K562 (cell line): ENCODE measurements at regions not wholly inside any gene's neighbourhood (a gene's known extent, or its start where the extent isn't known, plus 50 kb on each side); places are given as distances from the start of the nearest gene placed in this dataset.

Source experiments
- ATAC-seq: fragments of 200-7000 bp; cut with Tn5 transposase; 3 replicates; pipeline ENCODE4 v1.9.1; 2020; ENCODE audit warnings: moderate library complexity
- BruUV-seq: library from RNA; stranded (reverse); fragments of 400-500 nt; replicated peaks from 2 replicates; lab custom pipeline; 2021; lab: Mats Ljungman, UMichigan
- CTCF ChIA-PET: fragments of 300-600 bp; formaldehyde crosslinking; extraction: SDS; loops from one replicate; lab custom pipeline; 2021; ENCODE audit warnings: low intra/inter-chr PET ratio; lab: Yijun Ruan, JAX
- POLR2A ChIA-PET: fragments of 300-600, 350-650 bp; sonication (Branson Sonifier 250); formaldehyde crosslinking; extraction: SDS; loops from one replicate; lab custom pipeline; 2021; ENCODE audit warnings: antibody characterized with exemption, inconsistent platforms; lab: Yijun Ruan, JAX
- DNase-seq, 4 experiments: peaks; one replicate each; pipeline versions ENCODE4 v3.0.0 to v3.0.0-alpha.2; 2011 to 2018; ENCODE audit warnings: low spot score in 3 of 4, mixed read lengths in 3 of 4; ENCODE audit errors: extremely low read depth in 1 of 4
- FAIRE-seq: peaks from 2 replicates; lab custom pipeline; 2011; peaks lifted over from hg19 to GRCh38; lab: Jason Lieb, UNC
- H2AFZ ChIP-seq: 2 replicates; pipeline ENCODE4 v1.6.0; 2011; ENCODE audit warnings: low read depth, low read length, control low read depth, inconsistent platforms
- H3K27ac ChIP-seq: fragments of 200-600 bp; 3 replicates; pipeline ENCODE4 v1.8.0; 2011; ENCODE audit warnings: low read depth, mild to moderate bottlenecking, control low read depth, inconsistent platforms, low read length, moderate library complexity, mixed read lengths; ENCODE audit errors: extremely low read depth
- H3K27me3 ChIP-seq, 2 experiments: fragments of 300-600 bp in 1 of 2; 2 replicates in 1 of 2; 3 replicates in 1 of 2; pipeline versions ENCODE4 v1.6.0 to v1.8.0; 2011; ENCODE audit warnings: inconsistent platforms in 2 of 2, low read length in 2 of 2, mild to moderate bottlenecking in 1 of 2, mixed read lengths in 1 of 2, moderate library complexity in 1 of 2; ENCODE audit not compliant: control insufficient read depth in 2 of 2, insufficient read depth in 2 of 2
- H3K36me3 ChIP-seq: fragments of 300-600 bp; 3 replicates; pipeline ENCODE4 v1.8.0; 2011; ENCODE audit warnings: mild to moderate bottlenecking, low read length, inconsistent platforms; ENCODE audit not compliant: control insufficient read depth, insufficient read depth
- H3K4me1 ChIP-seq, 2 experiments: fragments of 200-600 bp in 1 of 2; replicated peaks in 1 of 2; 2 replicates in 1 of 2; 3 replicates in 1 of 2; pipeline versions ENCODE4 v1.5.1 to v1.8.0; 2011; ENCODE audit warnings: inconsistent platforms in 2 of 2, low read length in 2 of 2, mild to moderate bottlenecking in 1 of 2, mixed read lengths in 1 of 2, moderate library complexity in 1 of 2; ENCODE audit not compliant: control insufficient read depth in 2 of 2, insufficient read depth in 2 of 2
- H3K4me2 ChIP-seq: 2 replicates; pipeline ENCODE4 v1.6.1; 2011; ENCODE audit warnings: low read length, control low read depth, inconsistent platforms, mixed read lengths; ENCODE audit not compliant: insufficient read depth
- H3K4me3 ChIP-seq: fragments of 200-600 bp; sonication (generic), shearing (Covaris generic); 2 replicates; pipeline ENCODE4 v1.5.1; 2016; ENCODE audit warnings: control low read depth, inconsistent platforms
- H3K79me2 ChIP-seq: fragments of 200-600 bp; 3 replicates; pipeline ENCODE4 v1.8.0; 2011; ENCODE audit warnings: low read length, inconsistent platforms; ENCODE audit not compliant: control insufficient read depth, insufficient read depth
- H3K9ac ChIP-seq, 2 experiments: 2 replicates each; pipeline versions ENCODE4 v1.6.0 to v1.6.1; 2011; ENCODE audit warnings: low read depth in 2 of 2, low read length in 2 of 2, control low read depth in 1 of 2, inconsistent platforms in 1 of 2, mild to moderate bottlenecking in 1 of 2, mixed read lengths in 1 of 2; ENCODE audit not compliant: insufficient read depth in 1 of 2
- H3K9me1 ChIP-seq: one replicate; pipeline ENCODE4 v1.6.0; 2011; ENCODE audit warnings: inconsistent platforms, mild to moderate bottlenecking, low read length, moderate library complexity; ENCODE audit not compliant: control insufficient read depth, insufficient read depth
- H3K9me3 ChIP-seq: replicated peaks from 2 replicates; pipeline ENCODE4 v1.5.1; 2011; ENCODE audit warnings: low read depth, low read length, inconsistent platforms; ENCODE audit not compliant: control insufficient read depth, insufficient read depth
- H4K20me1 ChIP-seq: replicated peaks from 2 replicates; pipeline ENCODE4 v1.6.1; 2011; ENCODE audit warnings: low read length, inconsistent platforms, mixed read lengths; ENCODE audit not compliant: control insufficient read depth, insufficient read depth
- CC2D1A ChIP-seq: fragments of 450-650 bp; IDR thresholded peaks from 2 replicates; pipeline ENCODE4 v1.6.1; 2017; ENCODE audit warnings: mild to moderate bottlenecking
- HDAC1 ChIP-seq, 2 experiments: fragments of 450-650 bp; IDR thresholded peaks; 2 replicates each; pipeline ENCODE4 v1.6.1; 2016 to 2017; ENCODE audit warnings: inconsistent platforms in 1 of 2, mild to moderate bottlenecking in 1 of 2, moderate library complexity in 1 of 2
- MCM2 ChIP-seq: fragments of 450-650 bp; IDR thresholded peaks from 2 replicates; pipeline ENCODE4 v1.6.1; 2017; ENCODE audit warnings: low read depth, mild to moderate bottlenecking
- XRCC3 ChIP-seq: fragments of 450-650 bp; IDR thresholded peaks from 2 replicates; pipeline ENCODE4 v1.6.1; 2017; ENCODE audit warnings: mild to moderate bottlenecking, moderate library complexity
- ZNF347 ChIP-seq: fragments of 450-650 bp; formaldehyde crosslinking; IDR thresholded peaks from 2 replicates; pipeline ENCODE4 v1.4.0; 2020; ENCODE audit warnings: low read depth, mild to moderate bottlenecking, moderate library complexity
- WGBS: fragments of 100-300 bp; shearing (Covaris generic); methylation state at CpG from one replicate; pipeline ENCODE4 v1.1.6; 2016; ENCODE audit warnings: low coverage, mixed read lengths; ENCODE audit not compliant: insufficient coverage; ENCODE audit errors: missing lambda C conversion rate; 5-methylcytosine and 5-hydroxymethylcytosine counted together
- in situ Hi-C: fragments of 300-500 bp; cut with MboI; formaldehyde crosslinking; loops from 4 replicates; pipeline ENCODE4 v1.15.0; 2018; ENCODE audit warnings: inconsistent platforms, mixed read lengths
- intact Hi-C: fragments of 100-400 bp; cut with micrococcal nuclease; formaldehyde crosslinking; loops from 2 replicates; pipeline ENCODE4 v1.14.2; 2022
- TF ChIP-seq, protein P1 (sequence below), 2 experiments: fragments of 450-650 bp in 1 of 2; IDR thresholded peaks; 2 replicates each; pipeline ENCODE4 v1.6.1; 2011 to 2017; ENCODE audit warnings: low read depth in 2 of 2, antibody characterized with exemption in 1 of 2, borderline replicate concordance in 1 of 2, low read length in 1 of 2, mild to moderate bottlenecking in 1 of 2, mixed read lengths in 1 of 2; ENCODE audit not compliant: control insufficient read depth in 1 of 2
- TF ChIP-seq, protein P2 (sequence below), 2 experiments: fragments of 450-650 bp in 1 of 2; sonication (generic) in 1 of 2; formaldehyde crosslinking in 1 of 2; IDR thresholded peaks; 2 replicates each; pipeline versions ENCODE4 v1.7.1 to v1.9.0; 2016 to 2022; ENCODE audit warnings: inconsistent platforms in 1 of 2, mild to moderate bottlenecking in 1 of 2, missing genetic modification reagents in 1 of 2

DNA sequence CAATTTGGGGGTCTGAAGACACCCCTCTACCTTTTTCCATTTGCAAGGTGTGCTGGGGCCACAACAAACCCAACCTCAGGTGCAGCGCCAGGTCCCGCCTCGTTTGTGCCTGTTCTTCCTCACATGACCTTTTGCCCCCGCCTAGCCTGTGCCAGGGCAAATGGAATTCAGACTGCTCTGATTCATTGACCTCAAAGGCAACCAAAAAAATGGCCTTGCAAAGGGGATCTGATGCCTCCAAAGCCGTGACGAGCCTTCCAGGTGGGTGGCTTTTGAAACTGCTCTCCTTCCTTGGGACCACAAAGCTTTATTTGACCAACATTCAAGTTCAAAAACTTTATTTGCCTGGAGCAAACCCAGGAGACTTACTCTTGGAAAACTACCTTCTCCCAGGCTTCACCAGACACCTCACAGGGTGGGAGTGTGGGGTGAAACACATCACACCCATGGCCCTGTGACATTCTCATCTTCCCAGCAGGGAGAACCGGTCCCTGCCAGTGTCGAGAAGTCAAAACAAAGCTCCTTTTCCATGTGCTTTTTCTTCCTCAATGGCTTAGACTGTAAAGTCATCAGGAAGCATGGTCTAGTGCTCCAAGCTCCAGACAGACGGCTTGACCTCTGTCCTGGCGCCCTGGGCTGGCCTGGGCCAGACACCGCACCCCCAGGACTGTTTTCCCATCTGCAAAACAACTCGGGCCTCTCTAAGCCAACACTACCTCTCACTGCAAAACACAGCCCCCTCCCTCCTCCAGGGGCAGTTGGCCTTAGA lies 103.9 kb upstream of the HES1 start:
- Histone ChIP-seq H3K4me2 (no peak overlapping the region), H3K9ac (no peak overlapping the region), H2AFZ (no peak overlapping the region; the same call in 1 of the 2 replicates), H3K79me2 (no peaks in the 10 kb centered on the region), H4K20me1 (no peaks in the 10 kb centered on the region), H3K4me1 (no peaks in the 10 kb centered on the region; a peak in 2 of 5 replicates), H3K4me3 (no peak overlapping the region), H3K9me3 (no peaks in the 10 kb centered on the region), H3K27ac (no peak overlapping the region), H3K9me1 (no peaks in the 10 kb centered on the region), H3K36me3 (no peaks in the 10 kb centered on the region), H3K27me3 (no peaks in the 10 kb centered on the region)
- ChIA-PET POLR2A (no interaction called here), CTCF (no interaction called here)
- FAIRE-seq (no peak), DNase-seq (no peak), ATAC-seq (no peak; the same call in 2 of the 3 replicates)
- intact Hi-C loops: no loop called here
- no TSS peak for BruUV-seq
- no peak for TF ChIP-seq XRCC3
- TF ChIP-seq CC2D1A: no peak
- TF ChIP-seq, protein P1, sequence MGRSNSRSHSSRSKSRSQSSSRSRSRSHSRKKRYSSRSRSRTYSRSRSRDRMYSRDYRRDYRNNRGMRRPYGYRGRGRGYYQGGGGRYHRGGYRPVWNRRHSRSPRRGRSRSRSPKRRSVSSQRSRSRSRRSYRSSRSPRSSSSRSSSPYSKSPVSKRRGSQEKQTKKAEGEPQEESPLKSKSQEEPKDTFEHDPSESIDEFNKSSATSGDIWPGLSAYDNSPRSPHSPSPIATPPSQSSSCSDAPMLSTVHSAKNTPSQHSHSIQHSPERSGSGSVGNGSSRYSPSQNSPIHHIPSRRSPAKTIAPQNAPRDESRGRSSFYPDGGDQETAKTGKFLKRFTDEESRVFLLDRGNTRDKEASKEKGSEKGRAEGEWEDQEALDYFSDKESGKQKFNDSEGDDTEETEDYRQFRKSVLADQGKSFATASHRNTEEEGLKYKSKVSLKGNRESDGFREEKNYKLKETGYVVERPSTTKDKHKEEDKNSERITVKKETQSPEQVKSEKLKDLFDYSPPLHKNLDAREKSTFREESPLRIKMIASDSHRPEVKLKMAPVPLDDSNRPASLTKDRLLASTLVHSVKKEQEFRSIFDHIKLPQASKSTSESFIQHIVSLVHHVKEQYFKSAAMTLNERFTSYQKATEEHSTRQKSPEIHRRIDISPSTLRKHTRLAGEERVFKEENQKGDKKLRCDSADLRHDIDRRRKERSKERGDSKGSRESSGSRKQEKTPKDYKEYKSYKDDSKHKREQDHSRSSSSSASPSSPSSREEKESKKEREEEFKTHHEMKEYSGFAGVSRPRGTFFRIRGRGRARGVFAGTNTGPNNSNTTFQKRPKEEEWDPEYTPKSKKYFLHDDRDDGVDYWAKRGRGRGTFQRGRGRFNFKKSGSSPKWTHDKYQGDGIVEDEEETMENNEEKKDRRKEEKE (IDR thresholded peaks at IDR 0.05; ENCODE audit: borderline replicate concordance in 1 of 2, control insufficient read depth in 1 of 2, low read depth in 2 of 2, low read length in 1 of 2): no peak
- no peak for TF ChIP-seq HDAC1 (IDR thresholded peaks at IDR 0.05)
- TF ChIP-seq, protein P2, sequence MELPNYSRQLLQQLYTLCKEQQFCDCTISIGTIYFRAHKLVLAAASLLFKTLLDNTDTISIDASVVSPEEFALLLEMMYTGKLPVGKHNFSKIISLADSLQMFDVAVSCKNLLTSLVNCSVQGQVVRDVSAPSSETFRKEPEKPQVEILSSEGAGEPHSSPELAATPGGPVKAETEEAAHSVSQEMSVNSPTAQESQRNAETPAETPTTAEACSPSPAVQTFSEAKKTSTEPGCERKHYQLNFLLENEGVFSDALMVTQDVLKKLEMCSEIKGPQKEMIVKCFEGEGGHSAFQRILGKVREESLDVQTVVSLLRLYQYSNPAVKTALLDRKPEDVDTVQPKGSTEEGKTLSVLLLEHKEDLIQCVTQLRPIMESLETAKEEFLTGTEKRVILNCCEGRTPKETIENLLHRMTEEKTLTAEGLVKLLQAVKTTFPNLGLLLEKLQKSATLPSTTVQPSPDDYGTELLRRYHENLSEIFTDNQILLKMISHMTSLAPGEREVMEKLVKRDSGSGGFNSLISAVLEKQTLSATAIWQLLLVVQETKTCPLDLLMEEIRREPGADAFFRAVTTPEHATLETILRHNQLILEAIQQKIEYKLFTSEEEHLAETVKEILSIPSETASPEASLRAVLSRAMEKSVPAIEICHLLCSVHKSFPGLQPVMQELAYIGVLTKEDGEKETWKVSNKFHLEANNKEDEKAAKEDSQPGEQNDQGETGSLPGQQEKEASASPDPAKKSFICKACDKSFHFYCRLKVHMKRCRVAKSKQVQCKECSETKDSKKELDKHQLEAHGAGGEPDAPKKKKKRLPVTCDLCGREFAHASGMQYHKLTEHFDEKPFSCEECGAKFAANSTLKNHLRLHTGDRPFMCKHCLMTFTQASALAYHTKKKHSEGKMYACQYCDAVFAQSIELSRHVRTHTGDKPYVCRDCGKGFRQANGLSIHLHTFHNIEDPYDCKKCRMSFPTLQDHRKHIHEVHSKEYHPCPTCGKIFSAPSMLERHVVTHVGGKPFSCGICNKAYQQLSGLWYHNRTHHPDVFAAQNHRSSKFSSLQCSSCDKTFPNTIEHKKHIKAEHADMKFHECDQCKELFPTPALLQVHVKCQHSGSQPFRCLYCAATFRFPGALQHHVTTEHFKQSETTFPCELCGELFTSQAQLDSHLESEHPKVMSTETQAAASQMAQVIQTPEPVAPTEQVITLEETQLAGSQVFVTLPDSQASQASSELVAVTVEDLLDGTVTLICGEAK (IDR thresholded peaks at IDR 0.05): 0 out of 2 replicates have a peak, but pooled peaks have one; percentile 38
- TF ChIP-seq, protein P2 (CRISPR knock-in tag; IDR thresholded peaks at IDR 0.05): no peak
- no peak for TF ChIP-seq MCM2
- TF ChIP-seq ZNF347 (CRISPR knock-in tag): no peak
- in situ Hi-C loops: no loop called here
- 58% methylated on average over 12 of the region's 12 CpGs for WGBS
